Coronary artery (tissue), 2 donors: ENCODE measurements at regions not wholly inside any gene's neighbourhood (a gene's known extent, or its start where the extent isn't known, plus 50 kb on each side); places are given as distances from the start of the nearest gene placed in this dataset.

ENCODE experiments used
- DNase-seq: peaks from one replicate; pipeline ENCODE4 v3.0.0-alpha.2; 2017; ENCODE audit warnings: low spot score
- H3K27ac ChIP-seq, 2 donors: fragments of 200-600 bp; sonication (generic); one replicate each; pipeline ENCODE4 v1.5.1; 2016 to 2019
- H3K4me3 ChIP-seq: fragments of 200-600 bp; sonication (generic); 2 replicates; pipeline ENCODE4 v1.5.1; 2016; ENCODE audit warnings: mild to moderate bottlenecking, moderate library complexity
- CTCF ChIP-seq: fragments of 200-600 bp; sonication (generic); IDR thresholded peaks from one replicate; pipeline ENCODE4 v1.5.1; 2019; ENCODE audit warnings: antibody characterized with exemption

DNA sequence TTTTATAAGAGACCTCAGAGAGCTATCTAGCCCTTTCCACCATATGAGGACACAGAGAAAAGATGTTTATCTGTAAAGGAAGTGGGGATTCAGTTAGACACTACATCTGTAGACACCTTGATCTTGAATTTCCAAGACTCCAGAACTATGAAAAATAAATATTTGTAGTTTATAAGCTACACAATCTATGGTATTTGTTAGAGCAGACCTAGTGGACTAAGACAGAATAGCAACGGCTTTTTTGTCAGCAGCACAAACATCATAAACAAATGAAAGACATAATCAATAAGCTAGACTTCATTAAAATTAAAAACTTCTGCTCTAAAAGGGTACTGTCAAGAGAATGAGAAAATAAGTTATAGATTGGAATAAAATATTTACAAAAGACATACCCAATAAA is 810.1 kb downstream of the FSCB start:
- Histone ChIP-seq H3K4me3 (no peak overlapping the region), H3K27ac (no peak overlapping the region)
- no peak for DNase-seq
- no peak for TF ChIP-seq CTCF

DNA sequence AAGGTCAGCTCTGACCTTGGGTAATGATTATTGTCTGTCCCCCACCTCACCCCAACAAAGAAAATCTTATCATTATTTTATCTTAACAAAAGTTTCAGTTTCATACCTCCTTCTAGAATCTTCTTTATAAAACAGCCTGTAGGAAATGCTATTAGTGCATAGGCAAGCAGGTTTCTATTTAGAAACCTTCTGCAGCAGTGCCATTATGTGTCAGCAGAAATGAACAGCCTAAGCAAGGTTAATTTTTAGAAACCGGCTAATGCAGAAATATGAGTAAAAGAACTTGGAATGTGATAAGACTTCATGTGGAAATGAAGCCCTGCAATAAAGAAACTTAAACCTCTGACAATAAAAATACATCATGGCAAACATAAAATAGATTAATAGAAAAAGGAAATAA is 814.4 kb downstream of the FSCB start:
- no peak for TF ChIP-seq CTCF
- Histone ChIP-seq H3K4me3 (no peak overlapping the region), H3K27ac (no peak overlapping the region)
- DNase-seq, result no peak

- Histone ChIP-seq H3K27ac (no peak overlapping the region), H3K4me3 (no peak overlapping the region)
- no peak for TF ChIP-seq CTCF
- no peak for DNase-seq
These were observed 819.2 kb downstream of the FSCB start for GRCh38 chr14:43687921-43688320.

DNA sequence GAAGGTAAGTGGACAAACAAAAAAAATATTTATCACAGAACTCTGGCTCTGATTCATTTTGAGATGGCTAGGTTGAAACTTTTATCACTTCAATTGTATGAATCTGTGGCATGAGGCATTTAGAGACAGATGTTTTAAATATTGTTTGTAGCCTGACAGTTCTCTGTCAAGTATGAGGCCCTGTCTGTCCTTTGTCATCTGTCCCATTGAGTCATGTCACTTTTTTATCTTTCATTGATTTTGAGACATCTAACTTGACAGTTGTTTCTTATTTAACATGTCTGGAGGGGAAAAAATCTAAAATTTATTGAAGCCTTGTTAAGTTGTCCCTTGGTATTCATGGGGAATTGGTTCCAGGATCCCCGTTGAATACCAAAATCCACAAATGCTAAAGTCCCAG is 829.5 kb downstream of the FSCB start:
- H3K4me3 ChIP-seq, result no peak overlapping the region
- no peak for TF ChIP-seq CTCF
- no peak overlapping the region for H3K27ac ChIP-seq
- DNase-seq, result no peak

DNA sequence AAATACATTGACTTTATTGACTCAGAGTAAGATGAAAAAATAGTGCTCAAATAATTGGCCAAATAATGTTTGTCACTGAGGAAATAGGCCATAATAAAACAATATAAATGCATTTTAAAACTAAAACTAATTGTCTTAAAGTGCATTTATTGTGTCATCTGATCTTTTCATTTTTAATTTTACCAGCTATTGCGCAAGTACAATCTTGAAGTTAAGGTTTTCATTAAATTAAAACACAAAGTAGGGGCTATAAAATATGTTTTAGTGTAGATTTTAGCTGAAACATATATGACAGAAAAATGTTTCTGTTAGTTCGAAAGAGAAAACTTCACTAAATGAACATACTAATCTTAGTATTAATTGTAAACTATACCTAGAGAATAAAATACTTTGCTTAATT is 832.8 kb downstream of the FSCB start:
- TF ChIP-seq CTCF, result no peak
- Histone ChIP-seq H3K27ac (no peak overlapping the region), H3K4me3 (no peak overlapping the region)
- no peak for DNase-seq

- Histone ChIP-seq H3K27ac (no peak overlapping the region), H3K4me3 (no peak overlapping the region)
- DNase-seq, result no peak
- TF ChIP-seq CTCF, result no peak
These were observed 835.2 kb downstream of the FSCB start for GRCh38 chr14:43671716-43672485.

GRCh38 chr14:43669355-43669754 is 837.7 kb downstream of the FSCB start:
- no peak for DNase-seq
- no peak overlapping the region for H3K27ac ChIP-seq
- no peak for TF ChIP-seq CTCF
- no peak overlapping the region for H3K4me3 ChIP-seq
